ENCODE measurements at regions not wholly inside any gene's neighbourhood (a gene's known extent, or its start where the extent isn't known, plus 50 kb on each side); places are given as distances from the start of the nearest gene placed in this dataset.

- TF ChIP-seq LBX2 (CRISPR knock-in tag; IDR thresholded peaks at IDR 0.05; ENCODE audit: borderline replicate concordance) (no peak), ZBTB7A (CRISPR knock-in tag; IDR thresholded peaks at IDR 0.05) (no peak), MEIS2 (CRISPR knock-in tag; IDR thresholded peaks at IDR 0.05) (no peak), EZH2 (conservative IDR thresholded peaks at IDR 0.05; ENCODE audit: low read depth, low read length) (no peak), NFE2L2 (IDR thresholded peaks at IDR 0.05; ENCODE audit: low read length) (no peak), SP1 (IDR thresholded peaks at IDR 0.05) (no peak), SP1 (CRISPR knock-in tag; IDR thresholded peaks at IDR 0.05) (no peak), CREB1 (IDR thresholded peaks at IDR 0.05) (no peak), CREB1 (CRISPR knock-in tag; IDR thresholded peaks at IDR 0.05) (no peak), FOXK1 (CRISPR knock-in tag; IDR thresholded peaks at IDR 0.05; ENCODE audit: borderline replicate concordance, low read depth) (no peak), CTCF (CRISPR knock-in tag; IDR thresholded peaks at IDR 0.05) (no peak), ELF4 (CRISPR knock-in tag; IDR thresholded peaks at IDR 0.05; ENCODE audit: borderline replicate concordance) (no peak), FOXP1 (IDR thresholded peaks at IDR 0.05) (no peak), FOXP1 (CRISPR knock-in tag; IDR thresholded peaks at IDR 0.05) (no peak), ZNF850 (CRISPR knock-in tag; conservative IDR thresholded peaks at IDR 0.05) (no peak), PRDM15 (CRISPR knock-in tag; IDR thresholded peaks at IDR 0.05) (no peak)
Measured at GRCh38 chr18:71437511-71437910, 1106.6 kb downstream of the CBLN2 start.

Measured in HepG2 (cell line).